Neuronal stem cell (in vitro differentiated cells): ENCODE measurements at regions not wholly inside any gene's neighbourhood (a gene's known extent, or its start where the extent isn't known, plus 50 kb on each side); places are given as distances from the start of the nearest gene placed in this dataset.

ENCODE experiments used
- DNase-seq: peaks from one replicate; pipeline ENCODE4 v3.0.0-alpha.2; 2013; ENCODE audit warnings: low spot score
- H2AFZ ChIP-seq: one replicate; pipeline ENCODE4 v1.6.1; 2013; ENCODE audit warnings: mild to moderate bottlenecking, low read length, inconsistent platforms
- H2AK5ac ChIP-seq: 2 replicates; pipeline ENCODE4 v1.6.1; 2013; ENCODE audit warnings: low read depth, mild to moderate bottlenecking, inconsistent platforms, low read length, moderate library complexity, mixed read lengths
- H2BK120ac ChIP-seq: 2 replicates; pipeline ENCODE4 v1.6.1; 2013; ENCODE audit warnings: low read depth, mild to moderate bottlenecking, inconsistent platforms, low read length, moderate library complexity, mixed read lengths
- H2BK12ac ChIP-seq: one replicate; pipeline ENCODE4 v1.6.1; 2013; ENCODE audit warnings: low read length, inconsistent platforms
- H2BK15ac ChIP-seq: 2 replicates; pipeline ENCODE4 v1.6.1; 2013; ENCODE audit warnings: mild to moderate bottlenecking, low read length, inconsistent platforms, mixed read lengths
- H2BK5ac ChIP-seq: one replicate; pipeline ENCODE4 v1.6.1; 2013; ENCODE audit warnings: inconsistent platforms, mild to moderate bottlenecking, low read length, moderate library complexity
- H3K14ac ChIP-seq: one replicate; pipeline ENCODE4 v1.6.1; 2013; ENCODE audit warnings: low read length, inconsistent platforms
- H3K18ac ChIP-seq: 2 replicates; pipeline ENCODE4 v1.6.1; 2013; ENCODE audit warnings: low read length, inconsistent platforms
- H3K23ac ChIP-seq: 2 replicates; pipeline ENCODE4 v1.6.1; 2013; ENCODE audit warnings: low read depth, mild to moderate bottlenecking, mixed read lengths, low read length, inconsistent platforms; ENCODE audit not compliant: poor library complexity
- H3K27ac ChIP-seq: replicated peaks from 3 replicates; pipeline ENCODE4 v1.5.1; 2013; ENCODE audit warnings: low read length, inconsistent platforms
- H3K27me3 ChIP-seq, 3 experiments: 2 replicates each; pipeline ENCODE4 v1.6.1; 2013; ENCODE audit warnings: low read length in 3 of 3, mild to moderate bottlenecking in 2 of 3, inconsistent platforms in 1 of 3, low read depth in 1 of 3, mixed read lengths in 1 of 3, moderate library complexity in 1 of 3; ENCODE audit not compliant: control insufficient read depth in 3 of 3, insufficient read depth in 3 of 3
- H3K36me3 ChIP-seq, 2 donors: replicated peaks in 1 of 2; 2 replicates each; pipeline ENCODE4 v1.6.1; 2013; ENCODE audit warnings: low read length in 2 of 2; ENCODE audit not compliant: control insufficient read depth in 2 of 2, insufficient read depth in 2 of 2
- H3K4ac ChIP-seq: 2 replicates; pipeline ENCODE4 v1.6.1; 2013; ENCODE audit warnings: inconsistent platforms, mild to moderate bottlenecking, low read length, moderate library complexity
- H3K4me1 ChIP-seq, 2 donors: 1 replicate in 1 of 2; 2 replicates in 1 of 2; pipeline ENCODE4 v1.6.1; 2013; ENCODE audit warnings: low read length in 2 of 2, low read depth in 1 of 2; ENCODE audit not compliant: control insufficient read depth in 2 of 2, insufficient read depth in 1 of 2
- H3K4me2 ChIP-seq: one replicate; pipeline ENCODE4 v1.6.1; 2013; ENCODE audit warnings: mild to moderate bottlenecking, low read length, inconsistent platforms; ENCODE audit not compliant: insufficient read depth, poor library complexity, severe bottlenecking
- H3K4me3 ChIP-seq, 2 donors: 2 replicates each; pipeline ENCODE4 v1.5.1; 2013; ENCODE audit warnings: low read length in 2 of 2, mild to moderate bottlenecking in 2 of 2, inconsistent platforms in 1 of 2, moderate library complexity in 1 of 2
- H3K79me1 ChIP-seq: one replicate; pipeline ENCODE4 v1.6.1; 2013; ENCODE audit warnings: low read depth, mild to moderate bottlenecking, inconsistent platforms, low read length, moderate library complexity
- H3K9ac ChIP-seq: one replicate; pipeline ENCODE4 v1.6.1; 2013; ENCODE audit warnings: mild to moderate bottlenecking, low read depth, low read length, inconsistent platforms; ENCODE audit not compliant: poor library complexity
- H3K9me3 ChIP-seq, 2 donors: replicated peaks in 1 of 2; 2 replicates each; pipeline versions ENCODE3 to v1.6.1; 2013; ENCODE audit warnings: low read length in 2 of 2, mild to moderate bottlenecking in 2 of 2, inconsistent platforms in 1 of 2, low read depth in 1 of 2, mixed read lengths in 1 of 2, moderate library complexity in 1 of 2; ENCODE audit not compliant: control insufficient read depth in 2 of 2, insufficient read depth in 1 of 2
- H4K8ac ChIP-seq: one replicate; pipeline ENCODE4 v1.6.1; 2013; ENCODE audit warnings: low read depth, mild to moderate bottlenecking, inconsistent platforms, low read length, moderate library complexity
- H4K91ac ChIP-seq: one replicate; pipeline ENCODE4 v1.6.1; 2013; ENCODE audit warnings: low read length, low read depth, mild to moderate bottlenecking, inconsistent platforms; ENCODE audit not compliant: poor library complexity
- WGBS, 2 donors: extraction: QIAGEN DNeasy Blood & Tissue Kit; methylation state at CpG; one replicate each; pipeline ENCODE4 v1.1.7; 2013; ENCODE audit warnings: missing lambda C conversion rate in 2 of 2, mixed read lengths in 1 of 2; ENCODE audit not compliant: insufficient read length in 2 of 2, insufficient replicate concordance in 1 of 2; ENCODE audit errors: extremely low coverage in 2 of 2; 5-methylcytosine and 5-hydroxymethylcytosine counted together

DNA sequence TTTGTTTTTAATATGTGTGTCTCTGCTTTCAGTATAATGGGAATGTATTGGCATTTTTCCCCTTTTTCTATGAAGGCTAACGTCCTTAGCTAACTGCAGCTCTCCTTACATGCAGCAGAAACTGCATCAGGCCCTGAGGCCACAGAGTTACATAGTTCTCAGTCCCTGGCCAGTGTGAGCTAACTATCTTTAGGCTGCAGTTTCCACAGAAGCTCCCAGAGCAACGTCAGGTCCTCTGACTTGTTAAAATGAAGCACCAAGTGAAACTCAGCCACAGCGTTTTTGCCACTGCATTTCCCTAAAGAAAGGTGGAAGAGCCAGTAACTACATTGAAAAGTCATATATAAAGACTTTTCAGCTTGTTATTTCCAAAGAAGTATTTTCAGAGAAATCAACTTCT lies 244.7 kb downstream of the CBLN4 start:
- DNase-seq: no peak
- H3K14ac ChIP-seq: no peak overlapping the region
- H2BK12ac ChIP-seq: no peak overlapping the region
- no peak overlapping the region for H3K27ac ChIP-seq
- H3K4me2 ChIP-seq: no peak overlapping the region
- no peaks in the 10 kb centered on the region for H3K27me3 ChIP-seq
- no peak overlapping the region for H3K18ac ChIP-seq
- H3K23ac ChIP-seq: no peak overlapping the region
- H3K4me1 ChIP-seq: no peaks in the 10 kb centered on the region
- WGBS, 2 donors: no CpG with 5 or more reads among the region's 3 CpGs
- H2BK120ac ChIP-seq: no peak overlapping the region
- no peak overlapping the region for H2AFZ ChIP-seq
- no peak overlapping the region for H4K91ac ChIP-seq
- H3K4ac ChIP-seq: no peak overlapping the region
- peaks cover 2% of the 10 kb centered on the region for H3K79me1 ChIP-seq
- H3K4me3 ChIP-seq: no peak overlapping the region
- no peak overlapping the region for H2BK5ac ChIP-seq
- no peak overlapping the region for H2BK15ac ChIP-seq
- peaks cover 0 to 6% of the 10 kb centered on the region in 2 donors for H3K9me3 ChIP-seq
- H4K8ac ChIP-seq: no peak overlapping the region
- no peak overlapping the region for H2AK5ac ChIP-seq
- H3K36me3 ChIP-seq: no peaks in the 10 kb centered on the region
- H3K9ac ChIP-seq: no peak overlapping the region

DNA sequence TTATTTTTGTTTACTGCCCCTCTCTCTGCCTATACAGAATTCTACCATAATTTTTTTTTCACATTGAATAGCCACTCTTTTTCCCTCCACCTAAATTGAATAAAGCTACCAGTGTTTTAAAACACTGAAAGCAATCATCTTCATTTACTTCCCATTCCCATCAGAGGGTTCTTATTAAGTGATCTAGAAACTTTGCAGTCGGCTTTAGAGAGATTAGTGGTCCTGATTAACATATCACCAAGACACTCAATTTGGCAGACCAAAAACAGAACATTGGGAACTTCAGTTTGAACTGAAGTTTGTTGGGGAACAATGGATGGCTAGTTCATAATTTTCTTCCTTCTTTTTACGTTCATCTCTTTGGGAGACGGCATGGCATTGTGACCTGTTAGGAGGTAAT lies 249.5 kb downstream of the CBLN4 start:
- H3K27ac ChIP-seq: no peak overlapping the region
- H3K4me1 ChIP-seq: no peaks in the 10 kb centered on the region
- no peak overlapping the region for H3K23ac ChIP-seq
- no peak overlapping the region for H2BK120ac ChIP-seq
- no peak overlapping the region for H3K18ac ChIP-seq
- H3K4ac ChIP-seq: no peak overlapping the region
- H3K36me3 ChIP-seq: no peaks in the 10 kb centered on the region
- no peak for DNase-seq
- no peak overlapping the region for H2BK12ac ChIP-seq
- H4K8ac ChIP-seq: no peak overlapping the region
- no peaks in the 10 kb centered on the region for H3K27me3 ChIP-seq
- H3K14ac ChIP-seq: no peak overlapping the region
- WGBS, 2 donors: no CpG with 5 or more reads among the region's 3 CpGs
- H2BK5ac ChIP-seq: no peak overlapping the region
- H3K9me3 ChIP-seq: no peaks in the 10 kb centered on the region
- no peak overlapping the region for H4K91ac ChIP-seq
- H3K4me2 ChIP-seq: no peak overlapping the region
- no peak overlapping the region for H2AK5ac ChIP-seq
- H3K9ac ChIP-seq: no peak overlapping the region
- no peak overlapping the region for H3K4me3 ChIP-seq
- H3K79me1 ChIP-seq: no peaks in the 10 kb centered on the region
- no peak overlapping the region for H2AFZ ChIP-seq
- no peak overlapping the region for H2BK15ac ChIP-seq

DNA sequence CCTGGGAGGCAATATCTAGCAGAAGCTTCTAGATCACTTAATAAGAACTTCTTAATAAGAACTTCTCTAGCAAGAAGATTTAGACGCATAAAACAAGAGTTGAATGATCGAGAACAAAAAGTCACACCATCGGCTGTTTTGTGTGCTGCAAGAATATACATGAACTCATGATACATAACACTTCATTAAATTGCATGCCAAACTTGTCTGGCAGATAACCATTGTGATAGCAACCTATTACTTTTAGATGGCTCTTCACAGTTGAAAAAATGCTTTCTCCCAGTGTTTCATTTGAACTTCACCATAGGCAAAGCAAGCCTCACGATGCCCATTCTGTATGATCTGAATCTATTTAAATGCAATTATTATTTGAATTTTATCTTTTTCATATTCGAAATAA lies 249.9 kb downstream of the CBLN4 start:
- Histone ChIP-seq H3K4me2 (no peak overlapping the region), H3K4me3 (no peak overlapping the region), H3K79me1 (no peaks in the 10 kb centered on the region), H3K9ac (no peak overlapping the region), H3K27me3 (no peaks in the 10 kb centered on the region), H4K8ac (no peak overlapping the region), H2BK5ac (no peak overlapping the region), H3K4me1 (no peaks in the 10 kb centered on the region), H3K4ac (no peak overlapping the region), H2AK5ac (no peak overlapping the region), H2BK12ac (no peak overlapping the region), H3K23ac (no peak overlapping the region), H3K18ac (no peak overlapping the region), H2AFZ (no peak overlapping the region), H2BK15ac (no peak overlapping the region), H3K9me3 (no peaks in the 10 kb centered on the region), H2BK120ac (no peak overlapping the region), H3K36me3 (no peaks in the 10 kb centered on the region), H4K91ac (no peak overlapping the region), H3K27ac (no peak overlapping the region), H3K14ac (no peak overlapping the region)
- no peak for DNase-seq
- WGBS, 2 donors: 100% methylated on average over 1 of the region's 5 CpGs; no CpG with 5 or more reads in 1 of the 2 donors

DNA sequence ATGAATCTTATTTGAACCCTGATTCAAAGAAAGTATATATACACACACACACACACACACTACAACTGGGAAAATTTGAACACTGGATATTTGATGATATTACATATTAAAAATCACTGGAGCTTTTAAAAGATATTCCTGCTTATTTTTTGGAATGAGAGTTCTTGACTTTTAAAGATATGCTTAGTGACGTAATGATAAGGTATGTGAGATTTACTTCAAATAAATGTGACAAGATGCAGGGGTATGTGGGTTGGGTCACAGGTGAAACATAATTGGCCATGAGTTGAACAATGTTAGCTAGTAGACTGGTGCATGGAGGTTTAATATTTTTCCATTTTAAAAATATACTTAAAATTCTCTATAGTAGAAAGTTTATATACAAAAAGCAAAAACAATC lies 258.6 kb downstream of the CBLN4 start:
- Histone ChIP-seq H3K23ac (no peak overlapping the region), H3K36me3 (no peaks in the 10 kb centered on the region), H3K79me1 (no peaks in the 10 kb centered on the region), H2BK12ac (no peak overlapping the region), H4K8ac (no peak overlapping the region), H3K18ac (no peak overlapping the region), H2BK120ac (no peak overlapping the region), H3K4me2 (no peak overlapping the region), H3K9ac (no peak overlapping the region), H3K14ac (no peak overlapping the region), H3K4ac (no peak overlapping the region), H2AFZ (no peak overlapping the region), H3K27ac (no peak overlapping the region), H3K9me3 (no peaks in the 10 kb centered on the region), H2BK5ac (no peak overlapping the region), H3K27me3 (no peaks in the 10 kb centered on the region), H2AK5ac (no peak overlapping the region), H3K4me1 (peaks cover 0 to 2% of the 10 kb centered on the region in 2 donors), H2BK15ac (no peak overlapping the region), H3K4me3 (no peak overlapping the region), H4K91ac (no peak overlapping the region)
- no CpG with 5 or more reads among the region's 1 CpG for WGBS, 2 donors
- DNase-seq: no peak
